Stimulated activated CD4-positive, alpha-beta T cell treated with anti-CD3 and anti-CD28 coated beads, Interleukin-12 subunit alpha, Interleukin-12 subunit beta, amount 100 ng/mL, for 48 hours (primary cell): ENCODE measurements at regions not wholly inside any gene's neighbourhood (a gene's known extent, or its start where the extent isn't known, plus 50 kb on each side); places are given as distances from the start of the nearest gene placed in this dataset.

Experiments
- DNase-seq, 3 donors: peaks; one replicate each; pipeline ENCODE4 v3.0.0-alpha.2; 2020; ENCODE audit warnings: low read depth in 2 of 3, low spot score in 1 of 3

- DNase-seq, result no peak
These were observed 187.5 kb upstream of the NRXN1 start for GRCh38 chr2:51219468-51219867.

GRCh38 chr2:51218047-51218446 lies 186.1 kb upstream of the NRXN1 start:
- DNase-seq, result no peak

GRCh38 chr2:51213826-51214225 lies 181.9 kb upstream of the NRXN1 start:
- no peak for DNase-seq

GRCh38 chr2:51212374-51212773 lies 180.4 kb upstream of the NRXN1 start:
- DNase-seq, result no peak

- no peak for DNase-seq
These were observed 176.6 kb upstream of the NRXN1 start for GRCh38 chr2:51208521-51208920.

- no peak for DNase-seq
These were observed 169.4 kb upstream of the NRXN1 start for GRCh38 chr2:51201295-51201694.

- no peak for DNase-seq
These were observed 162.7 kb upstream of the NRXN1 start for GRCh38 chr2:51194656-51195055.

GRCh38 chr2:51170273-51170672 lies 138.3 kb upstream of the NRXN1 start:
- no peak for DNase-seq

GRCh38 chr2:51165534-51166260 lies 133.8 kb upstream of the NRXN1 start:
- no peak for DNase-seq

- no peak for DNase-seq
These were observed 126.3 kb upstream of the NRXN1 start for GRCh38 chr2:51158251-51158650.

- no peak for DNase-seq
These were observed 121.3 kb upstream of the NRXN1 start for GRCh38 chr2:51153236-51153635.

- DNase-seq, result no peak
These were observed 119.7 kb upstream of the NRXN1 start for GRCh38 chr2:51151490-51152140.

GRCh38 chr2:51149725-51150124 lies 117.8 kb upstream of the NRXN1 start:
- no peak for DNase-seq

GRCh38 chr2:51145761-51146160 lies 113.8 kb upstream of the NRXN1 start:
- no peak for DNase-seq

GRCh38 chr2:51120754-51121280 lies 88.9 kb upstream of the NRXN1 start:
- DNase-seq, result no peak

GRCh38 chr2:51111532-51111931 lies 79.6 kb upstream of the NRXN1 start:
- no peak for DNase-seq

GRCh38 chr2:51108794-51109193 lies 76.9 kb upstream of the NRXN1 start:
- no peak for DNase-seq

- no peak for DNase-seq
These were observed 75.9 kb upstream of the NRXN1 start for GRCh38 chr2:51107841-51108240.

- DNase-seq, result no peak
These were observed 73.9 kb upstream of the NRXN1 start for GRCh38 chr2:51105811-51106210.

- DNase-seq, result no peak
These were observed 71.3 kb upstream of the NRXN1 start for GRCh38 chr2:51103205-51103604.

GRCh38 chr2:51093016-51093415 lies 61.1 kb upstream of the NRXN1 start:
- no peak for DNase-seq

GRCh38 chr2:51085420-51086068 lies 53.6 kb upstream of the NRXN1 start:
- DNase-seq, result no peak
